ENCODE measurements at regions not wholly inside any gene's neighbourhood (a gene's known extent, or its start where the extent isn't known, plus 50 kb on each side); places are given as distances from the start of the nearest gene placed in this dataset.
"Not testable (repeated sequence)": the region's sequence is repeated elsewhere in the genome, so short reads cannot be mapped to it uniquely, and the experiment has no call there.

GRCh38 chr3:82521657-82522056, 760.2 kb upstream of the GBE1 start:
- in situ Hi-C loops (cut with HindIII; ENCODE audit: low sequenced_read_pairs), result no loop called here

GRCh38 chr3:82520846-82521245, 759.4 kb upstream of the GBE1 start:
- in situ Hi-C loops (cut with HindIII; ENCODE audit: low sequenced_read_pairs), result no loop called here

- in situ Hi-C loops (cut with HindIII; ENCODE audit: low sequenced_read_pairs), result no loop called here
Measured at GRCh38 chr3:82509951-82510603, 748.6 kb upstream of the GBE1 start.

GRCh38 chr3:82509106-82509842, 747.8 kb upstream of the GBE1 start:
- in situ Hi-C loops (cut with HindIII; ENCODE audit: low sequenced_read_pairs), result no loop called here

- in situ Hi-C loops (cut with HindIII; ENCODE audit: low sequenced_read_pairs), result no loop called here
Measured at GRCh38 chr3:82506204-82506603, 744.8 kb upstream of the GBE1 start.

- in situ Hi-C loops (cut with HindIII; ENCODE audit: low sequenced_read_pairs), result no loop called here
Measured at GRCh38 chr3:82505079-82505756, 743.8 kb upstream of the GBE1 start.

- in situ Hi-C loops (cut with HindIII; ENCODE audit: low sequenced_read_pairs), result no loop called here
Measured at GRCh38 chr3:82498186-82498585, 736.7 kb upstream of the GBE1 start.

- in situ Hi-C loops (cut with HindIII; ENCODE audit: low sequenced_read_pairs), result no loop called here
Measured at GRCh38 chr3:82496890-82497560, 735.6 kb upstream of the GBE1 start.

- in situ Hi-C loops (cut with HindIII; ENCODE audit: low sequenced_read_pairs), result no loop called here
Measured at GRCh38 chr3:82495655-82496054, 734.2 kb upstream of the GBE1 start.

- in situ Hi-C loops (cut with HindIII; ENCODE audit: low sequenced_read_pairs), result no loop called here
Measured at GRCh38 chr3:82494977-82495489, 733.6 kb upstream of the GBE1 start.

- in situ Hi-C loops (cut with HindIII; ENCODE audit: low sequenced_read_pairs), result no loop called here
Measured at GRCh38 chr3:82493858-82494257, 732.4 kb upstream of the GBE1 start.

GRCh38 chr3:82475306-82475705, 713.9 kb upstream of the GBE1 start:
- in situ Hi-C loops (cut with HindIII; ENCODE audit: low sequenced_read_pairs), result no loop called here

GRCh38 chr3:82474711-82475110, 713.3 kb upstream of the GBE1 start:
- in situ Hi-C loops (cut with HindIII; ENCODE audit: low sequenced_read_pairs), result no loop called here

GRCh38 chr3:82473864-82474541, 712.6 kb upstream of the GBE1 start:
- in situ Hi-C loops (cut with HindIII; ENCODE audit: low sequenced_read_pairs), result no loop called here

GRCh38 chr3:82467051-82467450, 705.6 kb upstream of the GBE1 start:
- in situ Hi-C loops (cut with HindIII; ENCODE audit: low sequenced_read_pairs), result no loop called here

- in situ Hi-C loops (cut with HindIII; ENCODE audit: low sequenced_read_pairs), result no loop called here
Measured at GRCh38 chr3:82462977-82463376, 701.5 kb upstream of the GBE1 start.

GRCh38 chr3:82461049-82461889, 699.8 kb upstream of the GBE1 start:
- in situ Hi-C loops (cut with HindIII; ENCODE audit: low sequenced_read_pairs), result no loop called here

GRCh38 chr3:82448320-82448719, 686.9 kb upstream of the GBE1 start:
- in situ Hi-C loops (cut with HindIII; ENCODE audit: low sequenced_read_pairs), result no loop called here

GRCh38 chr3:82428821-82429220, 667.4 kb upstream of the GBE1 start:
- in situ Hi-C loops (cut with HindIII; ENCODE audit: low sequenced_read_pairs), result not testable (repeated sequence)

- in situ Hi-C loops (cut with HindIII; ENCODE audit: low sequenced_read_pairs), result no loop called here
Measured at GRCh38 chr3:82424031-82424339, 662.5 kb upstream of the GBE1 start.

All from DLD1 (cell line).